HG03469 (cell line): ENCODE measurements at regions not wholly inside any gene's neighbourhood (a gene's known extent, or its start where the extent isn't known, plus 50 kb on each side); places are given as distances from the start of the nearest gene placed in this dataset.
"Not testable (repeated sequence)": the region's sequence is repeated elsewhere in the genome, so short reads cannot be mapped to it uniquely, and the experiment has no call there.

Experiments
- ATAC-seq: cut with Tn5 transposase; IDR thresholded peaks from one replicate; pipeline ENCODE4 v1.9.1; 2021; ENCODE audit warnings: mild to moderate bottlenecking, moderate library complexity, moderate number of reproducible peaks; ENCODE audit not compliant: unreplicated experiment

GRCh38 chr10:63773962-63774361 is 252.8 kb downstream of the REEP3 start:
- ATAC-seq, result no peak

- no peak for ATAC-seq
These were observed 258.9 kb downstream of the REEP3 start for GRCh38 chr10:63780101-63780500.

- no peak for ATAC-seq
These were observed 260.0 kb downstream of the REEP3 start for GRCh38 chr10:63781226-63781625.

GRCh38 chr10:63783882-63784281 is 262.7 kb downstream of the REEP3 start:
- ATAC-seq, result no peak

GRCh38 chr10:63788152-63788821 is 267.1 kb downstream of the REEP3 start:
- no peak for ATAC-seq

DNA sequence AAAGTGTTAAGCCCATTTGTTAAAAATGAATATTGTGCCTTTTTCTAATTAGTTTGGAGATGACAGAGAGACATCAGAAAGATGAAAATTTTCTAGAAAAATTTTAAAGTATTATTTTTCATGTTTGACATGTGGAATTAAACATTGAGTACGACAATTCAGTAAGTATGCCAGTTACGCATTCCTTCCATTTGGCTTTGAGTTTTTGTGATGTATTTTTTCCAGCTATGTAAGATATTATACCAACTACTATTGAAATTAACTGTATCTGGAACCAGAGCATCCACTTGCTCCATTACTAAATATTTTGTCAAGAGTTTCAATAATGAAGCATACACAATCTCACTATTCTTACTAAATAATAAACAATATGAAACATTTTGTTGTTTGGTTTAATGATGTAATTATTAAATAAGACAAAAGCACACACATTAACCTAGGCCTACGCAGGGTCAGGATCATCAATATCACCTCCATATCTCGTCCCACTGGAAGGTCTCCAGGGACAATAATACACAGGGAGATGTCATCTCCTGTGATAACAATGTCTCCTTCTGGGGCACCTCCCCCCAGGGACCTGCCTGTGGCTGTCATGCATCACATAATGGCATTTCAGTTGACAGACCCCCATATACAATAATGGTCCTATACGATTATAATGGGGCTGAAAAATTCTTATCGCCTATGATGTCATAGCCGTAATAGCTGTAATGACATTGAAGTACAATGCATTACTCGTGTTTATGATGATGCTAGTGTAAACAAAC is 274.1 kb downstream of the REEP3 start:
- no peak for ATAC-seq

DNA sequence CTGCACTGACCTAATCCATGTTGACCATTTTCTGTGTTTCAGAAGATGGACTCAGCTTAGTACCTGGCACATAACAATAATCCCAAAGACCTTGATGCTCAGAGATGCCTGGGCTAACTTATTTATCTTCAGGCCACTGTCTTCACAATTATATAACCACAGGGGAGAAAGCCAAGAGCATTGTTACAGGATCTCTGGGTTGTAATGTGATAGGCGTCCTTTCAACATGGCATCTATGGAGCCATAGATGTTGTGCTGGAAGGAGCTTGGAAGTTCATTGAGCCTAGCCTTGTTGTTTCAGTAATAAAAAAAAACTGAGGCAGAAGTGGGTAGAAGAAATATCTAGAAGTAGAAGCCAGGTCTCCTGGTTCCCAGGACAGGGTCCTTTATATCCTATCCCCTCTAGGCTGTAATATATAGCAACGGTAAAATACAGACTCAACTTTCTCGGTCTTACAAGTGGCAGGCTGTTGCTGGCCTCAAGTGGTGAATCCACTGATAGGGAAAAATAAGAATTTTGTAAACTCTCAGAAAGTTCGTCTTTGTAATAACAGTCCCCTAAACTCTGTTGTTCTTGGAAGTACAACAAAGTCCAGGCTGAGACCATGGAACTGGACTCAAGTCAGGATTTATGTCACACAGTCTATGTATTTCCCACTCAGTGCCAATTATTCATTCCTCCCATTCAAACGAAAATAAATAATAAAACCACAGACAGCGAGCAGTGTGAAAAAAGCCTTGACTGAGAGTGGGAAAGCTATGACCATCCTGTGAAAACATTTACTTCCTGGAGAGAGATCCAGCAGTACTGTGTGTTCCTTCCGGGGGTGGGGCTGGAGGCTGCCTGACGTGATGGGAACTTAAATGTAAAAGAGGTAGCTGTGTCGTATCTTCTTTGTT is 277.6 kb downstream of the REEP3 start:
- no peak for ATAC-seq

- no peak for ATAC-seq
These were observed 278.5 kb downstream of the REEP3 start for GRCh38 chr10:63799521-63800300.

- no peak for ATAC-seq
These were observed 280.0 kb downstream of the REEP3 start for GRCh38 chr10:63801166-63801565.

- ATAC-seq, result no peak
These were observed 285.1 kb downstream of the REEP3 start for GRCh38 chr10:63806330-63806729.

GRCh38 chr10:63812501-63812900 is 291.3 kb downstream of the REEP3 start:
- ATAC-seq, result no peak

GRCh38 chr10:63819753-63820329 is 298.6 kb downstream of the REEP3 start:
- no peak for ATAC-seq

DNA sequence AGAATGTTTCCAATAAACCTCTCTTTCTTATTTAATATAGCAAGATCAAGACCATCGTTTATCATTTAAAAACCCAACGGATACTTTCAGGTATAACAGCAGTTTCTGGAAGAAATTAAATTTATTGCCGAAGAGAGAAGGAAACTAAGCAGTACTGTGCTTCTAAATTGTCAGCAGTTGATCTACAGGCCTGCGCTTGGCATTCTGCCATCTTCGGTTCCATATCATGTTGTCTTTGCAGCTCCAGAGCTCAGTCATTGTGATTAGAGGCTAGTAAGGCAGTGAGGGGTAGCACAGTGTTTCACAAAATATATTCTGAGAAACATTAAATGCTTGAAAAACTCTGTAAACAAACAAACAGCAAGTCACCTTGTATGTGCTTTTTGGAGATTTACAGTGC is 301.3 kb downstream of the REEP3 start:
- ATAC-seq, result no peak

GRCh38 chr10:63825111-63825510 is 303.9 kb downstream of the REEP3 start:
- ATAC-seq, result no peak

GRCh38 chr10:63825766-63826165 is 304.6 kb downstream of the REEP3 start:
- ATAC-seq, result no peak

DNA sequence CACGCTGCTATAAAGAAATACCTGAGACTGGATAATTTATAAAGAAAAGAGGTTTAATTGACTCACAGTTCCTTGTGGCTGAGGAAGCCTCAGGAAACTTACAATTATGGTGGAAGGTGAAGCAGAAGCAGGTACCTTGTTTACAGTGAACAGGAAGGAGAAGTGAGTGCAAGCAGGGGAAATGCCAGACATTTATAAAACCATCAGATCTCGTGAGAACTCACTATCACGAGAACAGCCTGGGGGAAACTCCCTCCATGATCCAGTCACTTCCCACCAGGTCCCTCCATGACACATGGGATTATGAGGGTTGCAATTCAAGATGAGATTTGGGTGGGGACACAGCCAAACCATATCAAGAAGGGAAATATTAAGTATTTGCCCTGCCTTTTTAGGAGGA is 305.8 kb downstream of the REEP3 start:
- ATAC-seq, result not testable (repeated sequence)

DNA sequence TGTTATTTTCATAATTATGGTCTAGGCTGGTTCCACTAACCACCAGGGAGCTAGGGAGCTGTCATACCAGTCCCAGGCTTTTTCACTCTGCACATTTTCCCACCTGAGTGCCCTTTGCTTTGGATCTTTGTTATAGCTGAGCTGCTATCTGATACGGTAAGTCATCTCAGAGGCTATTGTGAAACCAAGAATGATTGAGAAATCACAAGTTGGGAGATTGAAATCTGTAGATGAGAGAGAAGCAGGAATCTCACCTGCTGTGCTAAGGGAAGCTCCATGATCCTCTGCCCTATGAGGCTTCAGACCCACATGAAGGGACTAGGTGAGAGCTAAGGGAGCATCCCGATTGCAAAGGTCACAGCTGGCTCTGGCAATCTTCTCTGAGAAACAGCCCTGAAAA is 307.8 kb downstream of the REEP3 start:
- no peak for ATAC-seq

- no peak for ATAC-seq
These were observed 308.5 kb downstream of the REEP3 start for GRCh38 chr10:63829573-63830149.

GRCh38 chr10:63832686-63833085 is 311.5 kb downstream of the REEP3 start:
- no peak for ATAC-seq
